GM03348 (cell line): ENCODE measurements at regions not wholly inside any gene's neighbourhood (a gene's known extent, or its start where the extent isn't known, plus 50 kb on each side); places are given as distances from the start of the nearest gene placed in this dataset.
"Not testable (repeated sequence)": the region's sequence is repeated elsewhere in the genome, so short reads cannot be mapped to it uniquely, and the experiment has no call there.

Source experiments
- DNase-seq: peaks from one replicate; pipeline ENCODE4 v3.0.0; 2012; ENCODE audit warnings: low spot score

GRCh38 chr13:74246487-74246886, 112.3 kb upstream of the KLF12 start:
- DNase-seq, result no peak

- DNase-seq, result peak; percentile 53
Observed at GRCh38 chr13:74243637-74244526, 109.7 kb upstream of the KLF12 start.

- not testable (repeated sequence) for DNase-seq
Observed at GRCh38 chr13:74241343-74241742, 107.1 kb upstream of the KLF12 start.

GRCh38 chr13:74230984-74231501, 96.8 kb upstream of the KLF12 start:
- DNase-seq, result no peak

DNA sequence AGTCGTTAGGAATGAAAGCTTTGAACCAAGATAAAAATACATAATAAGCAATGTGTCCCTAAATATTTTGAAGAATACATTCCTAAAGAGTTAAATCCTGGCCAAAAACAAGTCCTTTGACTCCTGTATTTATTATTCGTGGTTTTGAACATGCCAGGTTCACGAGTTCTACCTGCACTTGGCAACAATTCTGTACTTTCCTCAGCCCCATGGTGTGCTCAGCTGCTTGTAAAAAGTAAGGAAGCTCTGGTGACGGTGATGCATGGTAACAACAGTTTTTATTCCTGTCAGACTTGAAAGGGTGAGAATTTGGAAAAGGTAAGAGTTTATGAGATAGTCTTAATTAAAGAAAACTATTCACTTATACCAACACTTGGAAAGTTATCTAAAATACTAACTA, 95.0 kb upstream of the KLF12 start:
- DNase-seq, result no peak

- no peak for DNase-seq
Observed at GRCh38 chr13:74227476-74228158, 93.4 kb upstream of the KLF12 start.

- DNase-seq, result peak; percentile 24
Observed at GRCh38 chr13:74226791-74227475, 92.7 kb upstream of the KLF12 start.

- DNase-seq, result no peak
Observed at GRCh38 chr13:74221752-74222151, 87.5 kb upstream of the KLF12 start.

GRCh38 chr13:74219566-74219965, 85.4 kb upstream of the KLF12 start:
- DNase-seq, result no peak

DNA sequence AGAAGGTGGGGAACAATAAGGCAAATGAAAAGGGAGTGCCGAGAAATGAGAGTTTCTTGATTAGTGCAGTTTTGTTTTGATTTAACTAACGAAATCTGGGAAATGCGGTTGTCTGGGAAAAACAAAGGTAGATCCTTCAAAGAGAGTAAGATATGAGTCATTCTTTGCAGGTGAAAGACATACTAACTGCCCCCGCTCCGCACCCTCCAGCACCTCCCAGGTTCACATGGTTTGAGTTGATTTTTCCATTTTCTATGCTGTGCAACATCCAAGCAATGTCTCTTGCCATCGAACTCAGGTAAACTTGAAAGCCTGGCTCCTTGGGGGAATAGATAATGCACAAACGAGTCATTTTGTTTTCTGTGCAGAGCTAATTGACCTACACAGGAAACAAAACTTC, 84.1 kb upstream of the KLF12 start:
- no peak for DNase-seq

DNA sequence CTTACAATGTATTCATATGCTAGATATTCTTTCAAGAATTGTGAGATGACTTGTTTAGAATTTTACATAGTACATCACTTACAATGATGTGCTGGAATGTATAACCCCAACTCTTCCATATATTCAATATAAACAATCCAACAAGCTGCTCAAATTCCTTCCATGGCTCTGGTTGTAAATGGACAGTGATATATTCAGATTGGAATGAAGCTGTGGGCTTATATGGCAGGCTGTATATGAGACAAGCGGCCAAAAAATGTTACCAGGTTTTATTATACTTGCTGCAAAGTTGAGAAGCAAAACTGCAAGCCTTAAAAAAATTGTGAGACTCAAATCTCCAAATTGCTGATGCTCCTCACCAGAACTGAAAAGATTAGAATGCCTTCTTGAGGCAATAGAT, 83.6 kb upstream of the KLF12 start:
- DNase-seq, result peak; percentile 27

DNA sequence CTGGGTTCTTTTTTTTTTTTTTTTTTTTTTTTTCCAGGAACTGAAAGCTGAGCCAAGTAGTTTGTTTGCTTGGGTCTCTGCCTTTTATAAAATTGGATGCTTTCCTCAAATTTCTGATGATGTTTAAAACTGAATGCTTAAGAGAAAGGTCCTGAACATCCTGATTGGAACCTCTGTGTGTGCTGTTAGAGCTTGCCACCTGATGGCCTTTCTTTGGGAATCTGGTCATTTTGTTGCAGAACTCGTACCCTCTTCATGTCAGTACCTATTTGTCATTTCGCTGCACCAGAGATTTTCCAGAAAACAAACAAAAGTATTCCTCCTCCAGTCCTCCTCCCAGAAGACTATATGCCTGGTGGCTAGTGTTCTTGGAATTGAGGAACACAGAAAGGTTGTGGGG, 81.2 kb upstream of the KLF12 start:
- no peak for DNase-seq

GRCh38 chr13:74214321-74214720, 80.1 kb upstream of the KLF12 start:
- DNase-seq, result no peak

DNA sequence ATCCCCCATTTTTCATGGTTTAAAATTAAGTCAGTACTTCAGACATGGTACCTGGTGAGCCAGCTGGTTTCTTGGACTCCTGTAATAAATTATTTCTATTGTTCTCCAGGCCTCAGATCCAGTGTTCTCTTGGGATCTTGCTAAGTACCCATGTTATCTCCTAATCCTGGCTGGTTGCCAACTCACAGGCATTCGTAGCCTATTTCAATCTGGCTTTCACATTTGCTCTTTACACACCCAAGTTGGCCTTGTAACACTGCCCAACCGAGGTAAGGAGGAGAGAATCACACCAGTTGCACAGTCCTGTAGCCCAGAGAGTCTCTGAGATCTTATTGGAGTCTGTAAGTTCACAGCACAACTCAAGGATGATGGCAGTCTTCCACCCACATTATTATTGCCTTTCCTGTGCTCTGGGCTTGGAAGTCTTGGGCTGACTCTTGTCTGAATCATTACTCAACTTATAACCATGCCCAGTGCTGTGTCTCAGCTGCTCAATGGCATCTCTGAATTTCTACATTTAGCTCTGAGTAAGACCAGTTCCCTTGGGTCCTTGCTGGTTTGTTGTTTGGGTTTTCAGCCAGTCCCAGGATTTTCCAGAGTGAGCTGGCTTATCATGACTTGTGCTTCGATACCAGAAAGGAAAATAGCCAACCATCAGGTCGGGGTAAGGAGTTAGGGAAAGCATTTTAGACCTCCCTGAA, 76.6 kb upstream of the KLF12 start:
- peak; percentile 78 for DNase-seq

DNA sequence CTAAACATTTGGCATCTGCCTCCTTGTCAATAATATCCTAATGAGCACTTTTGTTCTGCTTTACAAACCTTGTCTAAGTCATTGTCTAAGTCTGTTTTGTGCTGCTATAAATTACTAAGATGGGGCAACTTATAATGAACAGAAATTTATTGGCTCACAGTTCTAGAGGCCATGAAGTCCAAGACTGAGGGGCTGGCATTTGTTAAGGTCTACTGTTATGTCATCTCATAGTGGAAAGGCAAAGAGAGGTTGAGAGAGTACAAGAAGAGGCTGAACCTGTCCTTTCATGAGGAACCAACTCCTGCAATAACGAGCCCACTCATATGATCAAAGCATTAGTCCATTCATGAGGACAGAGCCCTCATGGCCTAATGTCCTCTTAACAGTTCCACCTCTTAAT, 72.7 kb upstream of the KLF12 start:
- DNase-seq, result no peak

DNA sequence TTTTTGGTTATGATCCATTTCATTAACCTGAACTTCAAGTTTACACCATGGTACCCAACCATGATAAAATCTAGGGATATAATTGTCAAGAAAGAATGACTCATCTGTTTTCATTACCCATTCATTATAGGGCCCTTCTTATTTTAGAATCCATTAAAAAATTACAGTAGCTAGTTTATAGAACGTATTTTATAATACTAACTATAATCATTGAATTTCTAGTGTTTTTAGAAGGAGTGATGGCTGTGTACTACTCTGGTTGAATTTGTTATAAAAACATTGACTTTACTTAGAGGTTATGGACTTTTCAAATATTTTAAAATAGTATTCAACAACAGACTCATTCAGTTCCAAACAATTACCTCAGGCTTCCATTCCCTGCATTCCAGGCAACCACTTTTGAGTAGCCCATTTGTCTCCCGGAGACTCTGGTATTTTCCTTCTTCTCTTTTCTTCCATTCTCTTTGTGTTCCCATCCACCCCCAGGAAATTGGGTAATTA, 71.9 kb upstream of the KLF12 start:
- peak; percentile 64 for DNase-seq

- no peak for DNase-seq
Observed at GRCh38 chr13:74205313-74205690, 71.1 kb upstream of the KLF12 start.

GRCh38 chr13:74204602-74205312, 70.6 kb upstream of the KLF12 start:
- no peak for DNase-seq

- no peak for DNase-seq
Observed at GRCh38 chr13:74203576-74203975, 69.4 kb upstream of the KLF12 start.

- DNase-seq, result no peak
Observed at GRCh38 chr13:74202129-74202813, 68.1 kb upstream of the KLF12 start.

DNA sequence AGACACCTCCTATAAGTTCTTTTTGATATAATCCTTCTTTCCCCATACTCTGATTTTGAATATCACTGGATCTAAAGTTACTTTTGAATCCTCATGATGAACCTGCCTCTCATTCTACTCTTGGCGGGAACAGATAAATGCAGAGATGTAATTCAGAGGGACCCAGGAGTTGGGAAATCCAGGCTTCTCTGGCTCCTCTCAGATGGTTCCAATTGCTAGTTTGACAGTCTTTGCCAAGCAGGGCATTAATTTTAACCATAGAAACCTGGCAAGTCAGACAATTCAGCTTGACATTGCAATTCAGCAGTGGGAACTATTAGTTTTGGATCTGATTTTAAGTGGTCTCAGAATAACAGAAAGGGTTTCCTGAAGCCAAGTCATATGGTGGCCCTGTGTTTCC, 67.3 kb upstream of the KLF12 start:
- no peak for DNase-seq
